Brain microvascular endothelial cell (primary cell): ENCODE measurements at regions not wholly inside any gene's neighbourhood (a gene's known extent, or its start where the extent isn't known, plus 50 kb on each side); places are given as distances from the start of the nearest gene placed in this dataset.

Experiments used
- DNase-seq: peaks from one replicate; pipeline ENCODE4 v3.0.0-alpha.2; 2020
- H3K27ac ChIP-seq: fragments of 250-450 bp; sonication (Bioruptor Pico); 2 replicates; pipeline ENCODE4 v1.5.1; 2020; ENCODE audit warnings: mild to moderate bottlenecking, moderate library complexity
- H3K27me3 ChIP-seq: fragments of 250-450 bp; sonication (Bioruptor Pico); replicated peaks from 2 replicates; pipeline ENCODE4 v1.5.1; 2020; ENCODE audit warnings: mild to moderate bottlenecking
- H3K36me3 ChIP-seq: fragments of 250-450 bp; sonication (Bioruptor Pico); replicated peaks from 2 replicates; pipeline ENCODE4 v1.5.1; 2020; ENCODE audit warnings: mild to moderate bottlenecking
- H3K4me3 ChIP-seq: 2 replicates; pipeline ENCODE4 v1.5.1; 2011; ENCODE audit warnings: low read depth, mild to moderate bottlenecking, control low read depth, low read length, moderate library complexity
- CTCF ChIP-seq: IDR thresholded peaks from 2 replicates; pipeline ENCODE4 v1.5.1; 2011; ENCODE audit warnings: low read depth, mild to moderate bottlenecking, moderate library complexity, low read length, control low read depth, inconsistent platforms; ENCODE audit errors: missing control alignments
- in situ Hi-C: cut with HindIII; loops from 2 replicates; pipeline ENCODE4 v1.10.0; 2017; ENCODE audit warnings: low sequenced_read_pairs, low pct_ligation_motif_present

DNA sequence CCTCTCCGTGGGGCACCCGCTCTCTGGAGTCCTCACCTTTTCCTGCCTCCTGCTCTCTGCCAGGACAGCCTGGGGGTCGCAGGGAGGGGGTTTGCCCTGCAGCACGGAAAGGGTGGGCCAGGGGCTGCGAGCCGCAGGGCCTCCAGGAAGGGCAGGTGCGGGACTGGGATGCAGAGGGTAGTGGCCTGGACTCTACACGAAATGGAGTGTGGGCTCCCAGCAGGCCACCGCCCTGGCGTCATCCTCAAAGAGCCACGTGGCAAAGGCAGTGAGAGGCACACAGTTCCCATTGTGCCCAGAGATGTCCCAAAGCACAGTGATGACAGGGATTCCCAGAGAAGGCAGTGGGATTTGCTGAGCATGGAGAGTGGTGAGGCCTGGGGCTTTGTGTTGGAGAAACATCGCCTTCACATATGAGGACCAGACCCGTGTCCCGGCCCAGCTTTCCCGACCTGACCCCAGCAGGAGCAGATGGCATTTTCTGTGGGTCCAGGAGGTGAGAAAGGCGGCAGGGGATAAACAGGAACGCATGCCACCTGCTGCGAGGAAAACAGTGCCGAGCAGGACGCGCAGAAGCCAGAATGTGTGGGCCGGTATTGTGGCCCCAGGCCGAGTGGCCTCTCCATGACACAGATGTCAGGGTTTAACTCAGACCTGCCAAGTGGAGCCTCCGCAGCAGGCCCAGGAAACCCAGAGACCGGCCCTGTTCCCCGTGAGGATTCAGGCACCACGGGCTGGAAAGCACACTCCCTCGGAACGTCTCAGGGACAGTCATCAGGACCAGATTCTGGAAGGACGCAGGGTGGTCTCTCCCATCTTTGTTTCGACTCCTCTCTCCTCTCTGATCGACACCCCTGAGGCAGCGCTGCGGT is 855.5 kb upstream of the SALL3 start:
- Histone ChIP-seq H3K36me3 (no peaks in the 10 kb centered on the region), H3K27ac (no peak overlapping the region), H3K27me3 (no peaks in the 10 kb centered on the region), H3K4me3 (no peak overlapping the region)
- no peak for TF ChIP-seq CTCF
- in situ Hi-C loops, result no loop called here
- no peak for DNase-seq

DNA sequence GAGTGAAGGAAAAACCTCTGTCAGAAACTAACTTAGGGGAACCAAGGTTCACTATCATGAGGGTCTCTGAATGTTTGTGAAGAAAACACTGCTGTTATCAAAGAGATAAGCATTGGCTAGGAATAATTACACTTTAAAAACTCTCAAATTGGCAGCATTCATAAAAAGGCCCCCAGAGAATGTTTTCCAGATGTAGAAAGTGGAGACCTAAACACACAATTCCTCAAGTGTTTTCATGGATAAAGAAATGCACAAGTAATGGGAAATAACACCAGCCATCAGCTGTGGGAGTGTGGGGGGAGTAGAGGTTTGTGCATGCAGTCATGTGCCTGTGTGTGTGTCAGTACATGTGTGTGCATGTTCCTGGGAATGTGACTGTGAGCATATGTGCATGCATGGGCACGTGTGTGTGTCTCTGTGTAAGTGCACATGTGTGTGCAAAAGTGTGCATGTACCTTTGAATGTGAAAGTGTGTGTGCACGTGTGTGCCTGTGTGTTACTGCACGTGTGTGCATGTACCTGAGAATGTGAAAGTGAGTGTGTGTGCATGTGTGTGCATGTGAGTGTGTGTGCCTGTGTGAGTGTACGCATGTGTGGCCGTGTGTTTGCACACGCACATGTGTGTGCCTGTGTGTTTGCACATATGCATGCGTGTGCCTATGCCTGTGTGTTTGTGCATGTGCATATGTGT is 854.3 kb upstream of the SALL3 start:
- no peak overlapping the region for H3K27ac ChIP-seq
- in situ Hi-C loops, result no loop called here
- H3K36me3 ChIP-seq, result no peaks in the 10 kb centered on the region
- no peak for TF ChIP-seq CTCF
- H3K4me3 ChIP-seq, result no peak overlapping the region
- no peak for DNase-seq
- no peaks in the 10 kb centered on the region for H3K27me3 ChIP-seq

DNA sequence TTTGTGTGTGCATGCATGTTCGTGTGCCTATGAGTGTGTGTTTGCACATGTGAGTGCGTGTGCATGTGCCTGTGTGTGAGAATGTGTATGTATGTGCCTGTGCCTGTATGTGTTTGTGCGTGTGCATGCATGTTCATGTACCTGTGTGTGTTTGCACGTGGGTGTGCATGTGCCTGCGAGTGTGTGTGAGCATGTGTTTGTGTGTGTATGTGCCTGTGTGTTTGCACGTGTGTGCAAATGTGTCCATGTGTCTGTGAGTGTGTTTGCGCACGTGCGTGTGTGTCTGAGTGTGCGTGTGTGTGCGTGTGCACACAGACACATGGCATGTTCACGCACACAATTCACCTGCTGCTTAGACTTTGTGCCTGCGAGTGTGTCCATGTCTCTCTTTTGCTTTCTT is 853.5 kb upstream of the SALL3 start:
- no peak for TF ChIP-seq CTCF
- Histone ChIP-seq H3K4me3 (no peak overlapping the region), H3K36me3 (no peaks in the 10 kb centered on the region), H3K27me3 (no peaks in the 10 kb centered on the region), H3K27ac (no peak overlapping the region)
- no peak for DNase-seq
- in situ Hi-C loops, result no loop called here

DNA sequence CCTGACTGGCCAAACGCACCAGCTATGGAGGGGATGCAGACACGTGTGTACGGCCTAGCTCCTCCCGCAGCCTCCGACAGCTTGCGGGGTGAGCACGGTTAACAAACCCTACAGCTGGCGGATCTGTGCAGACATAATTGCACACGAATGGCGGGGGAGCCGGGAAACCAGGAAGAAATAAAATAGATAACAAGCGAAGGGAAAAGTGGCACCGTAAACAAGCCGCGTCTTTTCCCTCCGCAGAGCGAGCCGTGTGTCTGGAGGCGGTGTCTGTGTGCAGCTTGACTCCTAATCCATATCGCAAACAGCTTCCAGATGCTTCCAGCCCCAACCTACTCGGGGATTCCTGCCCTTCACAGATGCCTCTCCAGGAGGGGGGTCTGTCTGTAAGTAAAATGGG is 853.1 kb upstream of the SALL3 start:
- no peaks in the 10 kb centered on the region for H3K36me3 ChIP-seq
- in situ Hi-C loops, result no loop called here
- H3K27me3 ChIP-seq, result no peaks in the 10 kb centered on the region
- no peak overlapping the region for H3K27ac ChIP-seq
- no peak for DNase-seq
- H3K4me3 ChIP-seq, result no peak overlapping the region
- no peak for TF ChIP-seq CTCF

DNA sequence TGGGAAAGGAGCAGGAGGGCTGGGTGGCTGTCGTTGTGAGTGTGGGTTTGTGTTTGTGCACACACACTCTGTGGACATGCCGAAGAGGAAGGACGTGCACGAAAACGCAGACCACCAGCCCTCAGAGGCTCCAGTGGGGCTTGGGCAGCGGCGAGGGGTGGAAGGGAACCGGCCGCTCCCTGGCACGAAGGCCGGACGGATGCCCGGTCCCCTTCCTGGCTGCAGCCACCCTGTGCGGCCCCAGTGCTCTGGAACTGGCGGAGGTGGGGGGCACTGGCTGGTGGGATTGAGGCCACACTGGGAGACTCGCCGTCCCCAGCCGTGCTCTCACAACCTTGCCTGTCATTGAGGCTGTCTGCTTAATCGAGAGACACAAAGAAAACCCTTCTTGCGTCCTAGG is 852.6 kb upstream of the SALL3 start:
- no peak for DNase-seq
- in situ Hi-C loops, result no loop called here
- no peak for TF ChIP-seq CTCF
- H3K27me3 ChIP-seq, result no peaks in the 10 kb centered on the region
- no peak overlapping the region for H3K4me3 ChIP-seq
- H3K36me3 ChIP-seq, result no peaks in the 10 kb centered on the region
- no peak overlapping the region for H3K27ac ChIP-seq
